CD4-positive, alpha-beta T cell treated with Interferon gamma for 1 hour (primary cell): ENCODE measurements at regions not wholly inside any gene's neighbourhood (a gene's known extent, or its start where the extent isn't known, plus 50 kb on each side); places are given as distances from the start of the nearest gene placed in this dataset.

Experiments used
- DNase-seq: peaks from one replicate; pipeline ENCODE4 v3.0.0-alpha.2; 2020

DNA sequence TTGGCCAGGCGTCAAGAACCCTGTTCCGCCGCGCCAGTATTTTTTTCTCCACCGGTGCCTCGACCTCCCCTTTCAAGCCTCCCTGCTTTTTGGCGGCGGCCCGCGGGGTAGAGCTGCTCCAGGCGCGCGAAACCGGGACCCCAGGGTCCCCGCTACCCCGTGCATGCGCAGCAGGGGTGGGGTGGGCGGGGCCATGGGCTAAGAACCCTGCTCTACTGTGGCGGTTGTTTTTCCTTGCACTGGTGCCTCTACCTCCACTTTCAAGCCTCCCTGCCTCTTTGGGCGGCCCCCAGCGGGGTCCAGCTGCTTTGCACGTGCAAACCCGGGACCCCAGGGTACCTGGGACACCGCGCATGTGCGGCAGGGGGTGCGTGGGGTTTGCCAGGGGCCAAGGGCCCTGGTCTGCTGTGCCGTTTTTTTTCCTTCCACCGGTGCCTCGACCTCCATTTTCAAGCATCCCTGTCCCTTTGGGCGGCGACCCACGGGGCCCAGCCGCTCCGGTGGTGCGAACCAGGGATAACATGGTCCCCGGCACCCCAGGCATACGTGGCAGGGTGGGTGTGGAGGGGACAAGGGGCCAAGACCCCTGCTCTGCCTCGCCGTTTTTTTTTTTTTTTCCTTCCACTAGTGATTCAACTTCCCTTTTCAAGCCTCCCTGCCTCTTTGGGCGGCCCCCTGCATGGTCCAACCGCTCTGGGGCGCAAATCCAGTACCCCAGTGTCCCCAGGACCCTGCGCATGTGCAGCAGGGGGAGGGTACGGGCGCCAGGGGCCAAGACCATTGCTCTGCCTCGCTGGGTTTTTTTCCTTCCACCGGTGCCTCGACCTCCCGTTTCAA, 326.8 kb downstream of the ALG10 start:
- no peak for DNase-seq

DNA sequence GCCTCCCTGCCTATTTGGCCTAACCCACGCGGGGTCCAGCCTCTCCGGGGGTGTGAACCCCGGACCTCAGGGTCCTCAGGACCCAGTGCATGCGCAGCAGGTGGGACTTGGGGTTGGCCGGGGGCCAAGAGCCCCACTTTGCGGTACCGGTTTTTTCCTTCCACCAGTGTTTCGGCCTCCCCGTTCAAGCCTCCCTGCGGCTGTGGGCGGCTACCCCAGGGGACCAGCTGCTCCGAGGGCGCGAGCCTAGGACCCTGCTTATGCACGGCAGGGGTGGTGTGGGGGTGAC, 327.3 kb downstream of the ALG10 start:
- DNase-seq = no peak

DNA sequence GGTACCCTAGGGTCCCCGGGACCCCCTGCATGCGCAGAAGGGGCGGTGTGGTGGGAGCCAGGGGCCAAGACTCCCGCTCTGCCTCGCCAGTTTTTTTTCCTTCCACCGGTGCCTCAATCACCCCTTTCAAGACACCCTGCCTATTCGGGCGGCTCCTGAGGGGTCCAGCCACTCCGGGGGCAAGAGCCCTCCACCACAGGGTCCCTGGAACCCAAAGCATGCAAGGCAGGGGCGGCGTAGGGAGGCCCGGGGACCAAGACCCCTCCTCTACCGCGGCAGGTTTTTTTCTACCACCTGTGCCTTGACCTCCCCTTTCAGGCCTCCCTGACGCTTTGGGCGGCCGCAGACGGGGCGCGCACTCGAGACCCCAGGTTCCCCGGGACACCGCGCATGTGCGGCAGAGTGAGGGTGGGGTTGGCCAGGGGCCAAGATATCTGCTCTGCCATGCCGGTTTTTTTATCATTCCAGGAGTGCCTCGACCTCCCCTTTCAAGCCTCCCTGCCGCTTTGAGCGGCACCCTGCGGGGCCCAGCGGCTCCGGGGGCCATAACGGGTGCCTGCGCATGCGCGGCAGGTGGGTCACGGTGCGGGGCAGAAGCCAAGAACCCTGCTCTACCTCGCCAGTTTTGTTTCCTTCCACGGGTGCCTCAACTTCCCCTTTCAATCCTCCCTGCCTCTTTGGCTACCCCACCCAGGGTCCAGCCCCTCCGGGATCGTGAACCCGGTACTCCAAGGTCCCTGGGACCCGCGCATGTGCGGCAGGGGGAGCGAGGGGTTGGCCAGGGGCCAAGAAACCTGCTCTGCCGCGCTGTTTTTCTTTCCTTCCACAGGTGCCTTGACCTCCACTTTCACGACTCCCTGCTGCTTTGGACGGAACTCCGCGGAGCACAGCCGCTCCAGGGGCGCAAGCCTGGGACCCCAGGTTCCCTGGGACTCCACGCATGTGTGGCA, 328.1 kb downstream of the ALG10 start:
- DNase-seq = no peak

DNA sequence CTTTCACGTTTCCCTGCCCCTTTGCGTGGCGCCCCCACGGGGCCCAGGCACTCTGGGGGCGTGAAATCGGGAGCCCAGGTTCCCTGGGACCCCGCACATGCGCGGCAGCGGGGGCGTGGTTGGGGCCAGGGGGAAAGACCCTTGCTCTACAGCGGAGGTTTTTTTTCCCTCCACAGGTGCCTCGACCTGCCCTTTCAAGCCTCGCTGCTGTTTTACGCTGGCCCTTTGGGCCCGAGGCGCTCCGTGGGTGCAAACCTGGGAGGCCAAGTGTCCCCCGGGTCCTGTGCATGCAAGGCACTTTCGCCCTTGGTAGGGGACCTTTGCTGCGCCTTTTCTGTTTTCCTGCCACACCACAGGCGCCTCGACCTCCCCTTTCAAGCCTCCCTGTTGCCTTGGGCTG, 329.8 kb downstream of the ALG10 start:
- DNase-seq = no peak

DNA sequence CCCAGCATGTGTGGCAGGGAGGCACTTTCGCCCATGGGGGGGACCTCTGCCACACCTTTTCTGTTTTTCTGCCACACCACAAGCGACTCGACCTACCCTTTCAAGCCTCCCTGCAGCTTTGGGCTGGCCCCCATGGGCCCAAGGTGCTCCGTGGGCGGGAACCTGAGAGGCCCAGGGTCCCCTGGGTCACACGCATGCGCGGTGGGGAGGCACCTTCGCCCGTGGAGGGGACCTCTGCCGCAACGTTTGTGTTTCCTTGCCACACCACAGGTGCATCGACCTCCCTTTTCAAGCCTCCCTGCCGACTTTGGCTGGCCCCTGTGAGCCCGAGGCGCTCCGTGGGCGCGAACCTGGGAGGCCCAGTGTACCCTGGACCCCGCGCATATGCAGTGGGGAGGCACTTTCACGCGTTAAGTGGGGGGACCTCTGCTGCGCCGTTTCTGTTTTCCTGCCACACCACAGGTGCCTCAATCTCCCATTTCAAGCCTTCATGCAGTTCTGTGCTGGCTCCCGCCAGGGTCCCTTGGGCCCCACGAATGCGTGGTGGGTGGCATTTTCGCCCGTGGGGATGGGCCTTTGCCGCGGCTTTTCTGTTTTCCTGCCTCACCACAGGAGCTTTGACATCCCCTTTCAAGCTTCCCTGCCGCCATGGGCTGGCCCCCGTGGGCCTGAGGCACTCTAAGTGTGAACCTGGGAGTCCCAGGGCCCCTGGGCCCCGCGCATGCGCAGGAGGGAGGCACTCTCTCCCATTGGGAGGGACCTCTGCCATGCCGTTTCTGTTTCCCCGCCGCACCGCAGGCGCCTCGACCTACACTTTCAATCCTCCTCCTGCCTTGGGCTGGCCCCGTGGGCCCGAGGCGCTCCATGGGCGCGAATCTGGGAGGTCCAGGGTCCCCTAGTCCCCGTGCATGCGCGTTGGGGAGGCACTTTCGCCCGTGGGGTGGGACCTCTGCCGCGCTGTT, 332.2 kb downstream of the ALG10 start:
- DNase-seq = no peak

DNA sequence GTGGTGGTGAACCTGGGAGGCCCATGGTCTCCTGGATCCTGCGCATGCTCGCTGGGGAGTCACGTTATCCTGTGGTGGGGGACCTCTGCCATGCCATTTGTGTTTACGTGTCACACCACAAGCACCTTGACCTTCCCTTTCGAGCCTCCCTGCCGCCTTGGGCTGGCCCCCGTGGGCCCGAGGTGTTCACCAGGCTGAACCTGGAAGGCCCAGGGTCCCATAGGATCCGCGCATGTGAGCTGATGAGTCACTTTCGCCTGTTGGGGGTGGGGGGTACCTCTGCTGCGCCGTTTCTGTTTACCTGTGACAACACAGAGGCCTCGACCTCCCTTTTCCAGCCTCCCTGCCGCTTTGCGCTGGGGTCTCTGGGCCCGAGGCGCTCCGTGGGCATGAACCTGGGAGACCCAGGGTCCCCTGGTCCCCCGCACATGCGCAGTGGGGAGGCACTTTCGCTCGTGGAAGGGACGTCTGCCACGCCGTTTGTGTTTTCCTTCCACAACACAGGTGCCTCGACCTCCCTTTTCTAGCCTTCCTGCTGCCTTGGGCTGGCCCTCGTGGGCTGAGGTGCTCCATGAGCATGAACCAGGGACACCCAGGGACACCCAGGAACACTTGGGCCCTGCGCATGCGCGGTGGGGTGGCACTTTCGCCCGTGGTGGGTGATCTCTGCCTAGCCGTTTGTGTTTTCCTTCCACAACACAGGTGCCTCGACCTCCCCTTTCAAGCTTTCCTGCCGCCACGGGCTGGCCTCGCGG, 334.1 kb downstream of the ALG10 start:
- no peak for DNase-seq

DNA sequence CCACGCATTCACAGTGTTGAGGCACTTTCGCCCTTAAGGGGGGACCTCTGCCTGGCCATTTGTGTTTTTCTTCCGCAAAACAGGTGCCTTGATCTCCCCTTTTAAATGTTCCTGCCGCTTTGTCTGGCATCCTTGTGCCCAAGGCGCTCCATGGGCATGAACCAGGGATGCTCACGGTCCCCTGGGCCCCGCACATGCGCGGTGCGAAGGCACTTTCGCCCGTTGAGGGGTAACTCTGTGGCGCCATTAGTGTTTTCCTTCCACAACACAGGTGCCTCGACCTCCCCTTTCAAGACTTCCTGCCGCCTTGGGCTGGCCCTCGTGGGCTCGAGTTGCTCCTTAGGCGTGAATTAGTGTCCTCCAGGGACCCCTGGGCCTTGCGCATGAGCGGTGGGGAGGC, 335.5 kb downstream of the ALG10 start:
- no peak for DNase-seq

DNA sequence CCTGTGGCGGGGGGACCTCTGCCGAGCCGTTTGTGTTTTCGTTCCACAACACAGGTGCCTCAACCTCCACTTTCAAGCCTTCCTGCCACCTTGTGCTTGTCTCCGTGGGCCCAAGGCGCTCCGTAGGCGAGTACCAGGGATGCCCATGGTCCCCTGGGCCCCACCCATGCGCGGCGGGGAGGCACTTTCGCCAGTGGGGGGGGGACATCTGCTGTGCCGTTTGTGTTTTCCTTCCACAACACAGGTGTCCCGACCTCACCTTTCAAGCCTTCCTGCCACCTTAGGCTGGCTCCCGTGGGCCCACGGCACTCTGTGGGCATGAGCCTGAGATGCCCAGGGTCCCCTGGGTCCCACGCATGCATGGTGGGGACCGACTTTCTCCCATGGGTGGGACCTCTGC, 335.9 kb downstream of the ALG10 start:
- no peak for DNase-seq

DNA sequence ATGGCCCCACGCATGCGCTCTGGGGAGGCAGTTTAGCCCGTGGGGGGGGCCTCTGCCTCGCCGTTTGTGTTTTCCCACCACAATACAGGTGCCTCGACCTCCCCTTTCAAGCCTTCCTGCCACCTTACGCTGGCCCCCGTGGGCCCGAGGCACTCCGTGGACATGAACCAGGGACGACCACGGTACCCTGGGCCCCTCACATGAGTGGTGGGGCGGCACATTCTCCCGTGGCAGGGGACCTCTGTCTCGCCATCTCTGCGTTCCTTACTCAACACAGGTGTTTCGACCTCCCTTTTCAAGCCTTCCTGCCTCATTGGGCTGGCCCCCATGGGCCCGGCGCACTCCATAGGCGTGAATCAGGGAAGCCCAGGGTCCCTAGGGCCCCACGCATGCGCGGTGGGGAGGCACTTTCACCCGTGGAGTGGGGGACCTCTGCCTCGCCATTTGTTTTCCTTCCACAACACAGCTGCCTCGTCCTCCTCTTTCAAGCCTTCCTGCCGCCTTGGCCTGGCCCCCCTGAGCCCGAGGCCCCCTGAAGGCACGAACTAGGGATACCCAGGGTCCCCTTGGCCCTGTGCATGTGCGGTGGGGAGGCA, 339.5 kb downstream of the ALG10 start:
- no peak for DNase-seq

DNA sequence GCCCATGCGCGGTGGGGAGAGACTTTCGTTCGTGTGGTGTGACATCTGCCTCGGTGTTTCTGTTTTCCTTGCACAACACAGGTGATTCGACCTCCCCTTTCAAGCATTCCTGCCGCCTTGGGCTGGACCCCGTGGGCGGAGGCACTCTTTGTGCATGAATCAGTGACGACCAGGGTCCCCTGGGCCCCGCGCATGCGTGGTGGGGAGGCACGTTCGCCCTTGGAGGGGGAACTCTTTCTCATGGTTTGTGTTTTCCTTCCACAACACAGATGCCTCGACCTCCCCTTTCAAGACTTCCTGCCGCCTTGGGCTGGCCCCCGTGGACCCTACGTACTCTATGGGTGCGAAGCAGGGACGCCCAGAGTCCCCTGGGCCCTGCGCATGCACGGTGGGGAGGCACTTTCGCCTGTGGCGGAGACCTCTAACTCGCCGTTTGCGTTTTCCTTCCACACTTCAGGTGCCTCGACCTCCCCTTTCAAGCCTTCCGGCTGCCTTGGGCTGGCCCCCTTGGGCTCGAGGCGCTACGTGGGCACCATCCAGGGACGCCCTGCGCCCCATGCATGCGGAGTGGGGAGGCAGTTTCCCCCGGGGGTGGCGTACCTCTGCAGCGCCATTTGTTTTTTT, 340.9 kb downstream of the ALG10 start:
- DNase-seq = no peak

DNA sequence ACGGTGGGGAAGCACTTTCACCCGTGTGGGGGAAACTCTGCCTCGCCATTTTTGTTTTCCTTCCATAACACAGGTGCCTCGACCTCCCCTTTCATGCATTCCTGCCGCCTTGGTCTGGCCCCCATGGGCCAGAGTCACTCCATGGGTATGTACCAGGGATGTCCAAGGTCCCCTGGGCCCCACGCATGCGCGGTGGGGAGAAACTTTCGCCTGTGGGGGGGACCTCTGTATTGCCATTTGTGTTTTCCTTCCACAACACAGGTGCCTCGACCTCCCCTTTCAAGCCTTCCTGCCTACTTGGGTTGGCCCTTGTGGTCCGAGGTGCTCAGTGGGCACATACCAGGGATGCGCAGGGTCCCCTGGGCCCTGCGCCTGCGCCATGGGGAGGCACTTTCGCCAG, 345.8 kb downstream of the ALG10 start:
- DNase-seq = no peak

DNA sequence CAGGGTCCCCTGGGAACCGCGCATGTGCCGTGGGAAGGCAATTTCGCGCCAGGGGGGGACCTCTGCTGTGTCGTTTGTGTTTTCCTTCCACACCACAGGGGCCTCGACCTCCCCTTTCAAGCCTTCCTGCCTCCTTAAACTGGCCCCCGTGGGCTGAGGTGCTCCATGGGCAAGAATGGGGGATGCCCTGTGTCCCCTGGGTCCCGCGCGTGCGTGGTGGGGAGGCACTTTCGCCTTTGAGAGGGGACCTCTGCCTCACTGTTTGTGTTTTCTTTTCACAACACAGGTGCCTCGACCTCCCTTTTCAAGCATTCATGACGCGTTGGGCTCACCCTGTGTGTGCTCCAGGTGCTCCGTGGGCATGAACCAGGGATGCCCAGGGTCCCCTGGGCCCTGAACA, 348.8 kb downstream of the ALG10 start:
- DNase-seq = no peak

DNA sequence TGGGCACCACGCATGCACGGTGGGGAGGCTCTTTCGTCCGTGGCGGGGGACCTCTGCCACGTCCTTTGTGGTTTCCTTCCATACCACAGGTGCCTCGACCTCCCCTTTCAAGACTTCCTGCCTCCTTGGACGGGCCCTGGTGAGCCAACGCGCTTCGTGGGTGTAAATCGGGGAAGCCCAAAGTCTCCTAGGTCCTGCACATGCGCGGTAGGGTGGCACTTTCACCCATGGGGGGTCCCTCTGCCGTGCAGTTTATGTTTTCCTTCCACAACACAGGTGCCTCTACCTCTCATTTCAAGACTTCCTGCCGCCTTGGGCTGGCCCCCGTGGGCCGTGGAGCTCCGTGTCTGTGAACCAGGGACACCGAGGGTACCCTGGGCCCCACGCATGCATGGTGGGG, 349.7 kb downstream of the ALG10 start:
- DNase-seq = no peak

DNA sequence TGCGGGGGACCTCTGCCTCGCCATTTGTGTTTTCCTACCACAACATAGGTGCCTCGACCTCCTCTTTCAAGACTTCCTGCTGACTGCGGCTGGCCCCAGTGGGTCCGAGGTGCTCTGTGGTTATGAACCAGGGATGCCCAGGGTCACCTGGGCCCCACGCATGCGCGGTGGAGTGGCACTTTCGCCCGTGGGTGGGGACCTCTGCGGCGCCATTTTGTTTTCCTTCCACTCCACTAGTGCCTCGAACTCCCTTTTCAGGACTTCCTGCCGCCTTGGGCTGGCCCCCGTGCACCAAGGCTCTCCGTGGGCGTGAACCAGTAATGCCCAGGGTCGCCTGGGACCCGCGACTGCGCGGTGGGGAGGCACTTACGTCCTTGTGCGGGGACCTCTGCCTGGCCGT, 351.6 kb downstream of the ALG10 start:
- DNase-seq = no peak

DNA sequence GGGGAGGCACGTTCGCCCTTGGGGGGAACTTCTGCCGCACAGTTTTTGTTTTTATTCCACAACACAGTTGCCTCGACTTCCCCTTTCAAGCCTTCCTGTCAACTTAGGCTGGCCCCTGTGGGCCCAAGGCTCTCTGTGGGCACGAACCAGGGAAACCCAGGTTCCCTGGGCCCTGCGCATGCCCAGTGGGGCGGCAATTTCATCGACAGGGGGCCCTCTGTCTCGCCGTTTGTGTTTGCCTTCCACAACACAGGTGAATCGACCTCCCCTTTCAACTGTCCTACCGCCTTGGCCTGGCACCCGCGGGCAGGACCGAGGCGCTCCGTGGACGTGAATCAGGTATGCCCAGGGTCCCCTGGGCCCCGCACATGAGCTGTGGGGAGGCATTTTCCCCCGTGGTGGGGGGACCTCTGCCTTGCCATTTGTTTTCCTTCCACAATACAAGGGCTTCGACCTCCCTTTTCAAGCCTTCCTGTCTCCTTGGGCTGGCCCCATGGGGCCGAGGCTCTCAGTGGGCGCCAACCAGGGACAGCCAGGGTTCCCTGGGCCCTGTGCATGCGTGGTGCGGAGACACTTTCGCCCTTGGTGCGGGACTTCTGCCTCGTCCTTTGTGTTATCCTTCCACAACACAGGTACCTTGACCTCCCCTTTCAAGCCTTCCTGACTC, 354.0 kb downstream of the ALG10 start:
- DNase-seq = no peak

DNA sequence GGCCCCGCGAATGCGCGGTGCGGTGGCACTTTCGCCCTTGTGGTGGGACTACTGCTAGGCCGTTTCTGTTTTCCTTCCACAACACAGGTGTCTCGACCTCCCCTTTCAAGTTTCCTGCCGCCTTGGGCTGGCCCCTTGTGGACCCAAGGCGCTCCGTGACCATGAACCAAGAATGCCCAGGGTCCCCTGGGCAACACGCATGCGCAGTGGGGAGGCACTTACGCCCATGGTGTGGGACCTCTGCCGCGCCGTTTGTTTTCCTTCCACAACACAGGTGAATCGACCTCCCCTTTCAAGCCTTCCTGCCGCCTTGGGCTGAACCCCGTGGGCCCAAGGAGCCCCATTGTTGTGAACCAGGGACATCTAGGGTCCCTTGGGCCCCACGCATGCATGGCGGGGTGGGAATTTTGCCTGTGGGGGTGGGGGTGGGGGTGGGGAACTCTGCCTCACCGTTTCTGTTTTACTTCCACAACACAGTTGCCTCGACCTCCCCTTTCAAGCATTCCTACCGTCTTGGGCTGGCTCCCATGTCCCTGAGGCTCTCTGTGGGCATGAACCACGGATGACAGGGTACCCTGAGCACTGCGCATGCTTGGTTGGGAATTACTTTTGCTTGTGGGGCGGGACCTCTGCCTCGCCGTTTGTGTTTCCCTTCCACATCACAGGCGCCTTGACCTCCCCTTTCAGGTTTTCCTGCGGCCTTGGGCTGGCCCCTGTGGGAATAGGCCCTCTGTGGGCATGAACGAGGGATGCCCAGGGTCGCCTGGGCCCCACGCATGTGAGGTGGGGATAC, 355.1 kb downstream of the ALG10 start:
- no peak for DNase-seq

DNA sequence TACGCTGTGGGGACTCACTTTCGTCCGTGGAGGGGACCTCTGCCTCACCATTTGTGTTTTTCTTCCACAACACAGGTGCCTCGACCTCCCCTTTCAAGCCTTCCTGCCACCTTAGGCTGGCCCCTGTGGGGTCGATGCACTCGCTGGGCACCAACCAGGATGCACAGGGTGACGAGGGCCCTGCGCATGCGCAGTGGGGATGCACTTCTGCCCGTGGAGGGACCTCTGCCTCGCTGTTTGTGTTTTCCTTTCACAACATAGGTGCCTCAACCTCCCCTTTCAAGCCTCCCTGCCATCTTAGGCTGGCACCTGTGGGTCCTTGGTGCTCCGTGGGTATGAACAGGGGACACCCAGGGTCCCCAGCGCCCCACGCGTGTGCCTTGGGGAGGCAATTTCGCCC, 356.8 kb downstream of the ALG10 start:
- no peak for DNase-seq

DNA sequence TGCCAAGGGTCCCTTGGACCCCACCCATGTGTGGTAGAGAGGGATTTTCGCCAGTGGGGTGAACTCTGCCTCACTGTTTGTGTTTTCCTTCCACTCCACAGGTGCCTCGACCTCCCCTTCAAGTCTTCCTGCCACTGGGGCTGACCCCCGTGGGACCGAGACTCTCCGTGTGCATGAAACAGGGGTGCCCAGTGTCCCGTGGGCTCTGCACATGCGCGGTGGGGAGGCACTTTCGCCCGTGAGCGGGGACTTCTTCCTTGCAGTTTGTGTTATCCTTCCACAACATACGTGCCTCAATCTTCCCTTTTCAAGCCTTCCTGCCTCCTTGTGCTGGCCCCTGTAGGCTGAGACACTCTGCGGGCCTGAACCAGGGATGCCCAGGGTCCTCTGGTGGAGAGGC, 362.4 kb downstream of the ALG10 start:
- DNase-seq = no peak

DNA sequence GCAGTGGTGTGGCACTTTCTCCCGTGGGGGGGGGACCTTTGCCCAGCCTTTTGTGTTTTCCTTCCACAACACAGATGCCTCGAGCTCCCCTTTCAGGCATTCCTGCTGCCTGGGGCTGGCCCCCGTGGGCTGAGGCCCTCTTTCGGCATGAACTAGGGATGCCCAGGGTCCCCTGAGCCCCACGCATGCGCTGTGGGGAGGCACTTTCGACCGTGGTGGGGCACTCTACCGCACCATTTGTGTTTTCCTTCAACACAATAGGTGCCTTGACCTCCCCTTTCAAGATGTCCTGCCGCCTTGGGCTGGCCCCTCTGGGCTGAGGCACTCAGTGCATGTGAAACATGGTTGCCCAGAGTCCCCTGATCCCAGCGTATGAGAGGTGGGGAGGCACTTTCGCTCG, 363.7 kb downstream of the ALG10 start:
- DNase-seq = no peak

DNA sequence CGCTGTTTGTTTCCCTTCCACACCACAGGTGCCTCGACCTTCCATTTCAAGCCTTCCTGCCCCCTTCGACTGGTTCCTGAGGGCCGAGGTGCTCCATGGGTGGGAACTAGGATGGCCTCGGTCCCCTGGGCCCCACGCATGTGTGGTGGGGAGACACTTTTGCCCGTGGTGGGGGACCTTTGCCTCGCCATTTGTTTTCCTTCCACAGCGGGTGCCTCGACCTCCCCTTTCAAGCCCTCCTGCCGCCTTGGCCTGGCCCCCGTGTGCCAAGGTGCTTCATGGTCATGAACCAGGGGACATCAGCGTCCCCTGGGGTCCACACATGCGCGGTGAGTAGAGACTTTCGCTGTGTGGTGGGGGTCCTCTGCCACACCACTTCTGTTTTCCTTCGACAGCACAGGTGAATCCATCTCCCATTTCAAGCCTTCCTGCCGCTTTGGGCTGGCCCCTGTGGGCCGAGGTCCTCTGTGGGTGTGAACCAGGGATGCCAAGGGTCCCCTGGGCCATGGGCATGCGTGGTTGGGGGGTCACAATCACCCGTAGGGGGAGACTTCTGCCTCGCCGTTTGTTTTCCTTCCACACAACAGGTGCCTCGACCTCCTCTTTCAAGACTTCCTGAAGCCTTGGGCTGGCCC, 364.4 kb downstream of the ALG10 start:
- DNase-seq = no peak
